ENCODE measurements at regions not wholly inside any gene's neighbourhood (a gene's known extent, or its start where the extent isn't known, plus 50 kb on each side); places are given as distances from the start of the nearest gene placed in this dataset.

DNA sequence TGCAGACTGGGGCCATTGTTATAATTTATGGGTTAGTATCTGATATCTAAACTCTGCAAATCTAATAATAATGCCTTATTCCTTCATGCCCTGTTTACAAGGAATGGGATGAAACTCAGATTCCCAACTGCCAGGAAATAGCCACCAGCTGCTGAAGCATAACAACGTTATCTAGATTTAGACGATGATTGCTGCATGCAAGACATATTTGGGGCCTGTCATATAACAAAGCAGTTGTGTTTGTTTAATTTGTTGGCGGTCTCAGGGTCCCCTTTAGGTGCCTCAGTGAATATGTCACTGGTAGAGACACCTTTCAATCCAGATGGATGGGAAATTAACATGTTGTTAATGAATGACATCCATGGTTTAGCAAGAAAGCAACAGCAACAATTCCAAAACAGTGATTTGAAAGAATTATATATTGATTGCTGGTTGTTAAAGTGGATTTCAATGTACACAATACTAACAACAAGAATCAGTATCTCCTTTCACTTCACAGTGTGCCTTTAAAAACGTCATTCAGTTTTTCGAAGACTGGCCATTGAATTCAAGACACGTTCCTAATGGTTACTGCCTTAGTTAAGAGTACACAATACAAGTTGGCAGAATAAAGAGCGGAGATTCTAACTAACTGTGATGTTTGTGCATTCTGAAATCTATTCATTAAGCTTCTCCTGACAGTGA lies 860.6 kb upstream of the CELF2 start:
- CTCF ChIA-PET = interaction anchor here (0.9 to 1.5 kb wide), 3 partner anchors 13 to 44 kb away, joined by 3 to 6 read pairs (median 3); no protein-coding TSS in a partner anchor
- POLR2A ChIA-PET = no interaction called here
- DNase-seq (ENCODE audit: extremely low spot score) = no peak
- TF ChIP-seq, protein P1, sequence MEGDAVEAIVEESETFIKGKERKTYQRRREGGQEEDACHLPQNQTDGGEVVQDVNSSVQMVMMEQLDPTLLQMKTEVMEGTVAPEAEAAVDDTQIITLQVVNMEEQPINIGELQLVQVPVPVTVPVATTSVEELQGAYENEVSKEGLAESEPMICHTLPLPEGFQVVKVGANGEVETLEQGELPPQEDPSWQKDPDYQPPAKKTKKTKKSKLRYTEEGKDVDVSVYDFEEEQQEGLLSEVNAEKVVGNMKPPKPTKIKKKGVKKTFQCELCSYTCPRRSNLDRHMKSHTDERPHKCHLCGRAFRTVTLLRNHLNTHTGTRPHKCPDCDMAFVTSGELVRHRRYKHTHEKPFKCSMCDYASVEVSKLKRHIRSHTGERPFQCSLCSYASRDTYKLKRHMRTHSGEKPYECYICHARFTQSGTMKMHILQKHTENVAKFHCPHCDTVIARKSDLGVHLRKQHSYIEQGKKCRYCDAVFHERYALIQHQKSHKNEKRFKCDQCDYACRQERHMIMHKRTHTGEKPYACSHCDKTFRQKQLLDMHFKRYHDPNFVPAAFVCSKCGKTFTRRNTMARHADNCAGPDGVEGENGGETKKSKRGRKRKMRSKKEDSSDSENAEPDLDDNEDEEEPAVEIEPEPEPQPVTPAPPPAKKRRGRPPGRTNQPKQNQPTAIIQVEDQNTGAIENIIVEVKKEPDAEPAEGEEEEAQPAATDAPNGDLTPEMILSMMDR (IDR thresholded peaks at IDR 0.05; ENCODE audit: control extremely low read depth, extremely low read depth, low read depth, missing control alignments) = no peak

DNA sequence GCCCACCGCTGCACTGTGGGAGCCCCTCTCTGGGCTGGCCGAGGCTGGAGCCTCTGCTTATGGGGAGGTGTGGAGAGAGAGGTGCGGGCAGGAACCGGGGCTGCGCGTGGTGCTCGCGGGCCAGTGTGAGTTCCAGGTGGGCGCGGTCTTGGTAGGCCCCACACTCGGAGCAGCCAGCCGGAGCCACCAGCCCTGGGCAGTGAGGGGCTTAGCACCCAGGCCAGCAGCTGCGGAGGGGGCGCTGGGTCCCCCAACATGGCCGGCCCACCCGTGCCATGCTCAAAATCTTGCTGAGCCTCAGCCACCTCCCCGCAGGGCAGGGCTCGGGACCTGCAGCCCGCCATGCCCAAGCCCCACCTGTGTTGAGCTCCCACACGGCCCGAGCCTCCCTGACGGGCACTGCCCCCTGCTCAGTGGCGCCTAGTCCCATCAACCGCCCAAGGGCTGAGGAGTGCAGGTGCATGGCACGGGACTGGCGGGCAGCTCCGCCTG lies 856.8 kb upstream of the CELF2 start:
- ChIA-PET CTCF (no interaction called here), POLR2A (no interaction called here)
- TF ChIP-seq, protein P1 (IDR thresholded peaks at IDR 0.05; ENCODE audit: control extremely low read depth, extremely low read depth, low read depth, missing control alignments) = no peak
- DNase-seq (ENCODE audit: extremely low spot score) = no peak

DNA sequence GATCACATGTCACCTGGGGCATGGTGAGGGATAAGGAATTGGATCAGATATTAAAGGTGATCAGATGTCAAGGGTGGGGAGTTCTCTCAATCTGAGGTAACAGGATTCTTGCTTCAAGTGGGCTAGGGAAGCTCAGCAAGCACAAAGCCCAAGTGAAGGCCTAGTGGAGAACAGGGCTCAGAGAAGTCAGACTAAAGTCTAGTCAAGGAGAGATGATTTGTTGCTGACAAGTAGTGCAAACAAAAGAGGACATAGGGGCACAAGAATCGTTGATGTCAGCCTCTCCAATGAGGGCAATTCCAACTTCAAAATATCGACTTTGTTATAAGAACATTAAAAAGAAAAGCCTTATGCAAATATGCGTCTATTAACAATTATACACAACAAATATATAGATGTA lies 852.8 kb upstream of the CELF2 start:
- ChIA-PET CTCF (interaction anchor here (0.7 kb wide), 1 partner anchor 200 kb away, joined by 3 read pairs; no protein-coding TSS in a partner anchor), POLR2A (no interaction called here)
- no peak for DNase-seq (ENCODE audit: extremely low spot score)
- TF ChIP-seq, protein P1 (IDR thresholded peaks at IDR 0.05; ENCODE audit: control extremely low read depth, extremely low read depth, low read depth, missing control alignments) = no peak

DNA sequence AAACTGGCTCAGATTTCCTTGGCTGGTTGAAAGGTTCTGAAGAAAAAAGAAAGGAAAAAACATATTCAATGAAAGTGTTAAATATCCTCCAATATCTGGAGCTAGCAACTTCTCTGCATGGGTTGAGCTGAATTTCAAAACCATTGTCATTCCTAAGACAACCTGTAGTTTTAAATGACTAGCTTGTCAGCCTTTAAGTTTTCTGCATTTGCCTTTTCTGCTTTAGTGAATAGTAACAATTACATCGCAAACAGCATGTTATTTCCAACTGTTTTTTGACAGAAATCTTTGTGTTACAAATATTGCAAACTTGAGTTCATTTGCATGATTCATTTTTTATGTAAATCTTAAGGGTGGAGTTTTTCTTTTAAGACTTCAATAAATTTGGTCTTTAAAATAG lies 852.3 kb upstream of the CELF2 start:
- TF ChIP-seq, protein P1 (IDR thresholded peaks at IDR 0.05; ENCODE audit: control extremely low read depth, extremely low read depth, low read depth, missing control alignments) = no peak
- no peak for DNase-seq (ENCODE audit: extremely low spot score)
- POLR2A ChIA-PET = no interaction called here
- CTCF ChIA-PET = interaction anchor here (0.7 to 1.4 kb wide), 2 partner anchors 64 to 200 kb away, joined by 3 read pairs; no protein-coding TSS in a partner anchor

DNA sequence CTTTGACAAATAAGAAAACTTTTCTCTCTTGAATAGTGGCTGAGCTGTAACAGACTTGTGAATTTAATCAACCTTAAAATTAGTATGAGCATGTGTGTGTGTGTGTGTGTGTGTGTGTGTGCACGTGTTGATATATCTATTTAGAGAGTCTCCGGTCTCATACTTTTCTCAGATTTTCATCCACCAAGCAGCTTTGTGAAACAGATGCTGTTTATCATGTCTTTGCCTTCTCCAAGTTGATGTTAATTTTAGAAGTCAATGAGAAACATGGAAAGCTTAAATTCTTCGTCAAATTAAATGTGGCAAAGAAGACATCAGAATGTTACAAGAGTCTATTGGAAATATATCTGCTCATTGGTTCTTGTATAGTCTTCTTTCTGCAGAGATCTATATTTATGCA lies 839.2 kb upstream of the CELF2 start:
- ChIA-PET CTCF (interaction anchor here (0.9 kb wide), 1 partner anchor 12 kb away, joined by 3 read pairs; no protein-coding TSS in a partner anchor), POLR2A (no interaction called here)
- TF ChIP-seq, protein P1 (IDR thresholded peaks at IDR 0.05; ENCODE audit: control extremely low read depth, extremely low read depth, low read depth, missing control alignments) = no peak
- no peak for DNase-seq (ENCODE audit: extremely low spot score)

DNA sequence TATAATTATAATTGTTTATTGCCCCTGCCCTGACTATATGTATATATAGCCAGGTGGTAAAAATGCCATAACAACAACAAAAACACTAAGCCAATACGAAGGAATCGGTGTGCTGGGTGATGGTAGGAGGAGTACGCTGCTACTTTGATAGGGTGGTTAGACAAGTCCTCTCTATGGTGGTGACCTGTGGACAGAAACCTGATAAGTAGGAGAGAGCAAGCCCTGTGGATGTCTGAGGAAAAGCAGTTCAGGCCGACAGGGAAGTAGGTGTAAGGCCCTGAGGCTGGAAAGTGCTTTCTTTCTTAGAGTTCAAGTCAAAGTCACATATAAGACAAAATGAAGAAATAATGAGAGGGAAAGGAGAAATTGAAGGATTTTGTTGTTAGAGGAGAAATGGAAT lies 823.8 kb upstream of the CELF2 start:
- TF ChIP-seq, protein P1 (IDR thresholded peaks at IDR 0.05; ENCODE audit: control extremely low read depth, extremely low read depth, low read depth, missing control alignments) = no peak
- ChIA-PET POLR2A (no interaction called here), CTCF (interaction anchor here (0.6 to 1.5 kb wide), 2 partner anchors 16 to 34 kb away, joined by 3 to 4 read pairs; no protein-coding TSS in a partner anchor)
- DNase-seq (ENCODE audit: extremely low spot score) = no peak
